SKM-1 (cell line): ENCODE measurements at regions not wholly inside any gene's neighbourhood (a gene's known extent, or its start where the extent isn't known, plus 50 kb on each side); places are given as distances from the start of the nearest gene placed in this dataset.

Source experiments
- DNase-seq: peaks from one replicate; lab custom pipeline; 2025; ENCODE audit not compliant: unreplicated experiment; lab: John Stamatoyannopoulos, UW

GRCh38 chr14:42079911-42080310 is 473.2 kb downstream of the LRFN5 start:
- DNase-seq = no peak

GRCh38 chr14:42078345-42078744 is 471.7 kb downstream of the LRFN5 start:
- DNase-seq = no peak

GRCh38 chr14:42070031-42070430 is 463.4 kb downstream of the LRFN5 start:
- no peak for DNase-seq

- DNase-seq = no peak
Measured at GRCh38 chr14:42057111-42057510, 450.4 kb downstream of the LRFN5 start.

- peak; percentile 1 for DNase-seq
Measured at GRCh38 chr14:42047421-42048055, 440.9 kb downstream of the LRFN5 start.

GRCh38 chr14:42045383-42045782 is 438.7 kb downstream of the LRFN5 start:
- DNase-seq = no peak

GRCh38 chr14:42028607-42029006 is 421.9 kb downstream of the LRFN5 start:
- DNase-seq = no peak

- no peak for DNase-seq
Measured at GRCh38 chr14:42027271-42027670, 420.6 kb downstream of the LRFN5 start.

- no peak for DNase-seq
Measured at GRCh38 chr14:42023452-42023851, 416.8 kb downstream of the LRFN5 start.

GRCh38 chr14:42014301-42014700 is 407.6 kb downstream of the LRFN5 start:
- no peak for DNase-seq

- DNase-seq = no peak
Measured at GRCh38 chr14:42013559-42013958, 406.9 kb downstream of the LRFN5 start.

- no peak for DNase-seq
Measured at GRCh38 chr14:42013153-42013552, 406.5 kb downstream of the LRFN5 start.

- DNase-seq = no peak
Measured at GRCh38 chr14:42011221-42011620, 404.5 kb downstream of the LRFN5 start.

GRCh38 chr14:42004321-42004720 is 397.6 kb downstream of the LRFN5 start:
- no peak for DNase-seq

GRCh38 chr14:42002141-42002540 is 395.5 kb downstream of the LRFN5 start:
- DNase-seq = no peak

GRCh38 chr14:42001431-42001830 is 394.8 kb downstream of the LRFN5 start:
- DNase-seq = no peak

GRCh38 chr14:42000450-42000849 is 393.8 kb downstream of the LRFN5 start:
- no peak for DNase-seq

GRCh38 chr14:41993687-41994086 is 387.0 kb downstream of the LRFN5 start:
- DNase-seq = no peak

GRCh38 chr14:41986700-41987099 is 380.0 kb downstream of the LRFN5 start:
- DNase-seq = no peak

- no peak for DNase-seq
Measured at GRCh38 chr14:41986083-41986645, 379.5 kb downstream of the LRFN5 start.

- DNase-seq = peak; percentile 17
Measured at GRCh38 chr14:41973178-41973577, 366.5 kb downstream of the LRFN5 start.

GRCh38 chr14:41972531-41972930 is 365.9 kb downstream of the LRFN5 start:
- DNase-seq = no peak

GRCh38 chr14:41960281-41960680 is 353.6 kb downstream of the LRFN5 start:
- no peak for DNase-seq
